SK-N-SH (cell line): ENCODE measurements at regions not wholly inside any gene's neighbourhood (a gene's known extent, or its start where the extent isn't known, plus 50 kb on each side); places are given as distances from the start of the nearest gene placed in this dataset.

Experiments used
- CTCF ChIA-PET: fragments of 300-600, 350-600 bp; formaldehyde crosslinking; extraction: SDS; loops from one replicate; lab custom pipeline; 2021; lab: Yijun Ruan, JAX
- POLR2A ChIA-PET: fragments of 350-600 bp; sonication (Branson Sonifier 250); formaldehyde crosslinking; extraction: SDS; loops from one replicate; lab custom pipeline; 2020; ENCODE audit warnings: antibody characterized with exemption, inconsistent platforms; lab: Yijun Ruan, JAX
- DNase-seq: peaks from one replicate; pipeline ENCODE4 v3.0.0; 2012
- H2AFZ ChIP-seq: fragments of 200-600 bp; sonication (generic); 2 replicates; pipeline ENCODE4 v1.8.1; 2016; ENCODE audit warnings: antibody characterized with exemption, mild to moderate bottlenecking, low read depth
- H3F3A ChIP-seq: fragments of 200-600 bp; sonication (generic); replicated peaks from 2 replicates; pipeline ENCODE3; 2016; ENCODE audit warnings: antibody characterized with exemption, mild to moderate bottlenecking; ENCODE audit not compliant: insufficient read depth
- H3K27ac ChIP-seq, 2 experiments: fragments of 200-500 bp in 1 of 2; fragments of 200-600 bp in 1 of 2; sonication (Bioruptor generic) in 1 of 2; sonication (generic), shearing (Covaris generic) in 1 of 2; 2 replicates each; pipeline versions ENCODE4 v1.5.1 to v1.6.1; 2014 to 2016; ENCODE audit warnings: low read depth in 2 of 2, inconsistent platforms in 1 of 2, low read length in 1 of 2, mild to moderate bottlenecking in 1 of 2, mixed read lengths in 1 of 2
- H3K27me3 ChIP-seq: fragments of 200-600 bp; sonication (generic), shearing (Covaris generic); 2 replicates; pipeline ENCODE4 v1.6.1; 2016; ENCODE audit warnings: mixed run types; ENCODE audit not compliant: insufficient read depth
- H3K36me3 ChIP-seq, 2 experiments: fragments of 200-500 bp in 1 of 2; fragments of 200-600 bp in 1 of 2; sonication (Bioruptor generic) in 1 of 2; sonication (generic) in 1 of 2; replicated peaks in 1 of 2; 2 replicates each; pipeline versions ENCODE3 to v1.5.1; 2014 to 2016; ENCODE audit warnings: low read length in 1 of 2, mild to moderate bottlenecking in 1 of 2; ENCODE audit not compliant: insufficient read depth in 2 of 2, control insufficient read depth in 1 of 2
- H3K4me1 ChIP-seq, 2 experiments: fragments of 200-500 bp in 1 of 2; fragments of 200-600 bp in 1 of 2; sonication (Bioruptor generic) in 1 of 2; sonication (generic), shearing (Covaris generic) in 1 of 2; 2 replicates each; pipeline versions ENCODE4 v1.5.1 to v1.6.1; 2014 to 2016; ENCODE audit warnings: low read depth in 1 of 2, low read length in 1 of 2, mixed run types in 1 of 2; ENCODE audit not compliant: insufficient read depth in 2 of 2, control insufficient read depth in 1 of 2
- H3K4me2 ChIP-seq: fragments of 200-600 bp; sonication (generic), shearing (Covaris generic); 2 replicates; pipeline ENCODE4 v1.6.1; 2017; ENCODE audit warnings: mixed run types
- H3K4me3 ChIP-seq, 2 experiments: fragments of 200-500 bp in 1 of 2; fragments of 200-600 bp in 1 of 2; sonication (Bioruptor generic) in 1 of 2; sonication (generic), shearing (Covaris generic) in 1 of 2; 2 replicates each; pipeline versions ENCODE4 v1.5.1 to v1.8.1; 2014 to 2016; ENCODE audit warnings: low read depth in 2 of 2, inconsistent platforms in 1 of 2, low read length in 1 of 2, mild to moderate bottlenecking in 1 of 2, mixed read lengths in 1 of 2, moderate library complexity in 1 of 2
- H3K79me2 ChIP-seq: fragments of 200-600 bp; sonication (generic); 2 replicates; pipeline ENCODE4 v1.8.1; 2017; ENCODE audit warnings: mild to moderate bottlenecking; ENCODE audit not compliant: insufficient read depth
- H3K9ac ChIP-seq: fragments of 200-600 bp; sonication (generic); 2 replicates; pipeline ENCODE4 v1.6.1; 2017; ENCODE audit warnings: mixed run types
- H3K9me2 ChIP-seq: fragments of 200-600 bp; sonication (generic); 2 replicates; pipeline ENCODE4 v1.6.1; 2017; ENCODE audit warnings: mixed run types
- H3K9me3 ChIP-seq: fragments of 200-600 bp; sonication (generic); 2 replicates; pipeline ENCODE4 v1.6.1; 2017; ENCODE audit warnings: mixed run types, mild to moderate bottlenecking, moderate library complexity
- H4K20me1 ChIP-seq: fragments of 200-600 bp; sonication (generic); 2 replicates; pipeline ENCODE4 v1.6.1; 2017; ENCODE audit warnings: mild to moderate bottlenecking, mixed run types; ENCODE audit not compliant: insufficient read depth
- FOXJ3 ChIP-seq: sonication (generic); formaldehyde crosslinking; IDR thresholded peaks from 2 replicates; pipeline ENCODE4 v1.5.1; 2020; ENCODE audit warnings: mild to moderate bottlenecking, missing genetic modification reagents
- GATA2 ChIP-seq: sonication (generic); formaldehyde crosslinking; IDR thresholded peaks from 2 replicates; pipeline ENCODE4 v1.5.0; 2020; ENCODE audit warnings: mild to moderate bottlenecking, missing genetic modification reagents
- MEF2A ChIP-seq: IDR thresholded peaks from 2 replicates; pipeline ENCODE4 v1.4.0; 2012; ENCODE audit warnings: low read depth, borderline replicate concordance
- MXI1 ChIP-seq: IDR thresholded peaks from 2 replicates; pipeline ENCODE4 v1.6.1; 2012; ENCODE audit warnings: mild to moderate bottlenecking, low read depth, low read length, improper control_type of control experiment
- NRF1 ChIP-seq: IDR thresholded peaks from 2 replicates; pipeline ENCODE4 v1.6.1; 2012; ENCODE audit warnings: low read depth, mild to moderate bottlenecking, low read length
- RCOR1 ChIP-seq: fragments of 150-350 bp; IDR thresholded peaks from 2 replicates; pipeline ENCODE4 v1.6.1; 2017; ENCODE audit warnings: antibody characterized with exemption, low read length
- RXRA ChIP-seq: IDR thresholded peaks from 2 replicates; pipeline ENCODE4 v1.4.0; 2012; ENCODE audit warnings: low read depth, mild to moderate bottlenecking, borderline replicate concordance
- SIN3A ChIP-seq: IDR thresholded peaks from 2 replicates; pipeline ENCODE4 v1.6.1; 2012; ENCODE audit warnings: low read depth, mild to moderate bottlenecking, low read length, moderate library complexity, borderline replicate concordance
- TCF12 ChIP-seq: IDR thresholded peaks from 2 replicates; pipeline ENCODE4 v1.4.0; 2012
- WGBS: methylation state at CpG from one replicate; pipeline ENCODE4 v1.1.6; 2017; ENCODE audit warnings: low lambda C conversion rate; 5-methylcytosine and 5-hydroxymethylcytosine counted together

- 57% methylated on average over 3 of the region's 3 CpGs for WGBS
- Histone ChIP-seq H3K9ac (no peak overlapping the region), H3F3A (no peaks in the 10 kb centered on the region), H3K27me3 (no peaks in the 10 kb centered on the region), H3K4me1 (peaks cover 0 to 4% of the 10 kb centered on the region in 2 experiments; a peak in 1 of 4 replicates)
- TF ChIP-seq MXI1 (no peak), MEF2A (no peak), TCF12 (no peak)
- TF ChIP-seq, all 33 proteins: peak for 0
- Histone ChIP-seq H3K79me2 (no peaks in the 10 kb centered on the region), H3K4me2 (no peak overlapping the region), H2AFZ (no peak overlapping the region), H3K4me3 (no peak overlapping the region), H3K27ac (no peak overlapping the region; a peak in 1 of 4 replicates), H3K9me2 (no peaks in the 10 kb centered on the region), H3K36me3 (no peaks in the 10 kb centered on the region), H4K20me1 (no peaks in the 10 kb centered on the region), H3K9me3 (no peaks in the 10 kb centered on the region)
- no peak for DNase-seq
- ChIA-PET CTCF (no interaction called here), POLR2A (no interaction called here)
Measured at GRCh38 chr18:60892855-60893254, 440.4 kb upstream of the CDH20 start.

- no peak for TF ChIP-seq SIN3A
- TF ChIP-seq GATA2 (CRISPR knock-in tag) = no peak
- no peak for TF ChIP-seq FOXJ3 (CRISPR knock-in tag)
- ChIA-PET CTCF (no interaction called here), POLR2A (no interaction called here)
- H3F3A ChIP-seq = no peaks in the 10 kb centered on the region
- no peak overlapping the region for H3K9ac ChIP-seq
- no peak overlapping the region for H3K4me3 ChIP-seq
- no peaks in the 10 kb centered on the region for H3K9me3 ChIP-seq
- no peaks in the 10 kb centered on the region for H4K20me1 ChIP-seq
- no peaks in the 10 kb centered on the region for H3K36me3 ChIP-seq
- no peak for DNase-seq
- 75% methylated on average over 6 of the region's 6 CpGs for WGBS
- no peak overlapping the region for H3K4me2 ChIP-seq
- H3K27ac ChIP-seq = no peak overlapping the region
- H3K79me2 ChIP-seq = no peaks in the 10 kb centered on the region
- H3K9me2 ChIP-seq = no peaks in the 10 kb centered on the region
- peaks cover 0 to 4% of the 10 kb centered on the region in 2 experiments; a peak in 1 of 4 replicates for H3K4me1 ChIP-seq
- no peaks in the 10 kb centered on the region for H3K27me3 ChIP-seq
- no peak overlapping the region for H2AFZ ChIP-seq
Measured at GRCh38 chr18:60893355-60894097, 439.7 kb upstream of the CDH20 start.

- Histone ChIP-seq H3K9ac (no peak overlapping the region), H3K27me3 (no peaks in the 10 kb centered on the region), H2AFZ (no peak overlapping the region), H3K36me3 (no peaks in the 10 kb centered on the region), H3K79me2 (no peaks in the 10 kb centered on the region), H3K4me3 (no peak overlapping the region), H3K9me2 (no peaks in the 10 kb centered on the region), H3K4me2 (no peak overlapping the region), H3K27ac (no peak overlapping the region), H3F3A (no peaks in the 10 kb centered on the region), H3K9me3 (no peaks in the 10 kb centered on the region), H3K4me1 (peaks cover 0 to 4% of the 10 kb centered on the region in 2 experiments; a peak in 1 of 4 replicates), H4K20me1 (no peaks in the 10 kb centered on the region)
- ChIA-PET CTCF (no interaction called here), POLR2A (no interaction called here)
- 69% methylated on average over 8 of the region's 8 CpGs for whole genome bisulfite sequencing
- no peak for TF ChIP-seq NRF1
- no peak for TF ChIP-seq RCOR1
- TF ChIP-seq SIN3A = no peak
- no peak for TF ChIP-seq RXRA
- DNase-seq = no peak
Measured at GRCh38 chr18:60894254-60894945, 438.8 kb upstream of the CDH20 start.
